HCT116 (cell line): ENCODE measurements at regions not wholly inside any gene's neighbourhood (a gene's known extent, or its start where the extent isn't known, plus 50 kb on each side); places are given as distances from the start of the nearest gene placed in this dataset.

Source experiments
- ATAC-seq: fragments of 200-7000 bp; cut with Tn5 transposase; 2 replicates; pipeline ENCODE4 v1.9.1; 2020; ENCODE audit warnings: mild to moderate bottlenecking, moderate library complexity
- BruUV-seq: library from RNA; stranded (reverse); fragments of 400-500 nt; replicated peaks from 2 replicates; lab custom pipeline; 2021; lab: Mats Ljungman, UMichigan
- CTCF ChIA-PET: fragments of 300-600 bp; sonication (Branson Sonifier 250); formaldehyde crosslinking; loops from one replicate; lab custom pipeline; 2021; ENCODE audit warnings: antibody characterized with exemption; lab: Charles Lee
- POLR2A ChIA-PET: fragments of 300-600, 350-600 bp; sonication (Branson Sonifier 250); formaldehyde crosslinking; loops from one replicate; lab custom pipeline; 2021; ENCODE audit warnings: antibody characterized with exemption; lab: Charles Lee
- RAD21 ChIA-PET, 2 experiments: fragments of 300-600 bp; sonication (Branson Sonifier 250); formaldehyde crosslinking; loops; one replicate each; lab custom pipeline; 2023; ENCODE audit warnings: low total read pairs in 2 of 2; ENCODE audit not compliant: uncharacterized antibody in 2 of 2, unreplicated experiment in 2 of 2, low non-redundant PET in 1 of 2; lab: Charles Lee
- DNase-seq: peaks from one replicate; pipeline ENCODE4 v3.0.0-alpha.2; 2010; ENCODE audit warnings: low read depth, low spot score
- H2AFZ ChIP-seq: fragments of 200-600 bp; shearing (Covaris generic), sonication (generic); 2 replicates; pipeline ENCODE4 v1.6.1; 2017; ENCODE audit warnings: low read depth, mixed run types, mixed read lengths, antibody characterized with exemption, low read length; ENCODE audit not compliant: poor library complexity, severe bottlenecking
- H3K27ac ChIP-seq: 2 replicates; pipeline ENCODE4 v1.5.1; 2012; ENCODE audit warnings: low read depth, low read length
- H3K27me3 ChIP-seq: fragments of 200-600 bp; sonication (generic); 2 replicates; pipeline ENCODE4 v1.6.1; 2016; ENCODE audit warnings: mixed run types, low read length, mixed read lengths; ENCODE audit not compliant: insufficient read depth
- H3K36me3 ChIP-seq, 2 experiments: fragments of 200-500 bp in 1 of 2; fragments of 200-600 bp in 1 of 2; sonication (Bioruptor generic) in 1 of 2; sonication (generic) in 1 of 2; 2 replicates each; pipeline versions ENCODE4 v1.5.1 to v1.6.1; 2014 to 2016; ENCODE audit warnings: low read length in 2 of 2, inconsistent platforms in 1 of 2, mixed read lengths in 1 of 2, mixed run types in 1 of 2; ENCODE audit not compliant: insufficient read depth in 2 of 2, control insufficient read depth in 1 of 2
- H3K4me1 ChIP-seq, 2 experiments: fragments of 200-600 bp in 1 of 2; sonication (generic) in 1 of 2; 2 replicates each; pipeline versions ENCODE4 v1.5.1 to v1.6.1; 2012 to 2017; ENCODE audit warnings: low read length in 2 of 2, inconsistent platforms in 1 of 2, mild to moderate bottlenecking in 1 of 2, mixed read lengths in 1 of 2, mixed run types in 1 of 2, moderate library complexity in 1 of 2; ENCODE audit not compliant: insufficient read depth in 2 of 2, control insufficient read depth in 1 of 2
- H3K4me2 ChIP-seq: fragments of 200-600 bp; sonication (generic); 2 replicates; pipeline ENCODE4 v1.6.1; 2017; ENCODE audit warnings: mixed run types, low read length, mixed read lengths
- H3K4me3 ChIP-seq, 2 experiments: fragments of 200-600 bp in 1 of 2; sonication (generic) in 1 of 2; replicated peaks in 1 of 2; 2 replicates each; pipeline ENCODE4 v1.5.1; 2011 to 2016; ENCODE audit warnings: low read length in 2 of 2, control low read depth in 1 of 2, low read depth in 1 of 2, mild to moderate bottlenecking in 1 of 2, mixed read lengths in 1 of 2, mixed run types in 1 of 2
- H3K79me2 ChIP-seq: fragments of 200-600 bp; sonication (generic); 2 replicates; pipeline ENCODE4 v1.6.1; 2017; ENCODE audit warnings: mild to moderate bottlenecking, mixed run types, low read length, moderate library complexity, mixed read lengths; ENCODE audit not compliant: insufficient read depth
- H3K9ac ChIP-seq: fragments of 200-600 bp; sonication (generic); 2 replicates; pipeline ENCODE4 v1.6.1; 2016; ENCODE audit warnings: low read length, mixed read lengths
- H3K9me2 ChIP-seq: fragments of 200-600 bp; sonication (generic), shearing (Covaris generic); 2 replicates; pipeline ENCODE4 v1.6.1; 2017; ENCODE audit warnings: mixed run types, mild to moderate bottlenecking, moderate library complexity; ENCODE audit not compliant: insufficient read depth
- H3K9me3 ChIP-seq, 2 experiments: fragments of 200-500 bp in 1 of 2; fragments of 200-600 bp in 1 of 2; sonication (Bioruptor generic) in 1 of 2; sonication (generic) in 1 of 2; 2 replicates each; pipeline ENCODE4 v1.6.1; 2014 to 2017; ENCODE audit warnings: low read length in 2 of 2, mixed read lengths in 2 of 2, inconsistent platforms in 1 of 2, low read depth in 1 of 2, mild to moderate bottlenecking in 1 of 2, mixed run types in 1 of 2, moderate library complexity in 1 of 2; ENCODE audit not compliant: control insufficient read depth in 1 of 2, insufficient read depth in 1 of 2
- H4K20me1 ChIP-seq: fragments of 200-600 bp; sonication (generic), shearing (Covaris generic); 2 replicates; pipeline ENCODE4 v1.6.1; 2017; ENCODE audit warnings: mixed run types, mild to moderate bottlenecking, moderate library complexity; ENCODE audit not compliant: insufficient read depth
- CBX3 ChIP-seq: IDR thresholded peaks from 2 replicates; pipeline ENCODE4 v1.6.1; 2012; ENCODE audit warnings: low read depth
- EGR1 ChIP-seq: IDR thresholded peaks from 2 replicates; pipeline ENCODE4 v1.6.1; 2012; ENCODE audit warnings: low read depth
- EZH2 ChIP-seq: fragments of 200-600 bp; sonication (generic); IDR thresholded peaks from 2 replicates; pipeline ENCODE4 v1.6.1; 2017; ENCODE audit warnings: antibody characterized with exemption, mixed run types
- EZH2phosphoT487 ChIP-seq: fragments of 200-600 bp; IDR thresholded peaks from 2 replicates; pipeline ENCODE4 v1.6.1; 2018; ENCODE audit warnings: antibody characterized with exemption, borderline replicate concordance
- FOSL1 ChIP-seq: IDR thresholded peaks from 2 replicates; pipeline ENCODE4 v1.6.1; 2012; ENCODE audit warnings: low read depth
- JUND ChIP-seq: IDR thresholded peaks from 2 replicates; pipeline ENCODE4 v1.6.1; 2012
- MAX ChIP-seq: IDR thresholded peaks from 2 replicates; pipeline ENCODE4 v1.6.1; 2012
- POLR2AphosphoS5 ChIP-seq: IDR thresholded peaks from 2 replicates; pipeline ENCODE4 v1.6.1; 2011; ENCODE audit warnings: mild to moderate bottlenecking, low read depth, low read length, moderate library complexity
- RAD21 ChIP-seq: IDR thresholded peaks from 2 replicates; pipeline ENCODE4 v1.6.1; 2012; ENCODE audit warnings: low read depth, mild to moderate bottlenecking
- REST ChIP-seq: IDR thresholded peaks from 2 replicates; pipeline ENCODE4 v1.6.1; 2012; ENCODE audit warnings: low read depth
- SIN3A ChIP-seq: IDR thresholded peaks from 2 replicates; pipeline ENCODE4 v1.6.1; 2012; ENCODE audit warnings: low read depth
- SRF ChIP-seq: IDR thresholded peaks from 2 replicates; pipeline ENCODE4 v1.6.1; 2012; ENCODE audit warnings: low read depth
- TCF7L2 ChIP-seq: IDR thresholded peaks from 2 replicates; pipeline ENCODE4 v1.7.0; 2011; ENCODE audit warnings: borderline replicate concordance, inconsistent platforms; ENCODE audit not compliant: insufficient read depth, insufficient read length; ENCODE audit errors: extremely low read depth
- YY1 ChIP-seq: IDR thresholded peaks from 2 replicates; pipeline ENCODE4 v1.6.1; 2011; ENCODE audit warnings: low read length, low read depth, moderate library complexity, mild to moderate bottlenecking; ENCODE audit not compliant: insufficient replicate concordance; ENCODE audit errors: extremely low read depth
- ZNF274 ChIP-seq: fragments of 200-500 bp; sonication (Bioruptor generic); IDR thresholded peaks from 2 replicates; pipeline ENCODE4 v1.6.1; 2014; ENCODE audit warnings: mild to moderate bottlenecking, low read depth, low read length, inconsistent platforms
- intact Hi-C: fragments of 100-400 bp; cut with micrococcal nuclease; formaldehyde crosslinking; loops from 2 replicates; pipeline ENCODE4 v1.10.0; 2022

- Histone ChIP-seq H2AFZ (no peak overlapping the region), H3K36me3 (no peaks in the 10 kb centered on the region), H3K4me3 (no peak overlapping the region), H3K9ac (no peak overlapping the region), H4K20me1 (no peaks in the 10 kb centered on the region), H3K27ac (no peak overlapping the region), H3K9me3 (no peaks in the 10 kb centered on the region), H3K4me1 (no peaks in the 10 kb centered on the region), H3K79me2 (no peaks in the 10 kb centered on the region), H3K4me2 (no peak overlapping the region)
- POLR2A ChIA-PET = no interaction called here
- intact Hi-C loops = no loop called here
- TF ChIP-seq CBX3 (no peak), EZH2 (no peak), TCF7L2 (no peak), FOSL1 (no peak), JUND (no peak), EZH2phosphoT487 (no peak), MAX (no peak), ZNF274 (no peak), SIN3A (no peak), RAD21 (no peak), POLR2AphosphoS5 (no peak), SRF (no peak)
- TF ChIP-seq, all 23 proteins: peak for 0
- Histone ChIP-seq H3K27me3 (no peaks in the 10 kb centered on the region; the same call in 1 of the 2 replicates), H3K9me2 (no peaks in the 10 kb centered on the region)
- CTCF ChIA-PET = no interaction called here
- no TSS peak for BruUV-seq
- RAD21 ChIA-PET = no interaction called here
- ATAC-seq (no peak), DNase-seq (no peak)
Observed at GRCh38 chr3:117610156-117610555, 900.6 kb downstream of the TUSC7 start.

GRCh38 chr3:117611211-117611610 lies 901.6 kb downstream of the TUSC7 start:
- no peaks in the 10 kb centered on the region for H3K4me1 ChIP-seq
- RAD21 ChIA-PET = no interaction called here
- ATAC-seq = no peak
- no peak overlapping the region for H3K4me2 ChIP-seq
- H2AFZ ChIP-seq = no peak overlapping the region
- CTCF ChIA-PET = no interaction called here
- H3K9me3 ChIP-seq = no peaks in the 10 kb centered on the region
- H4K20me1 ChIP-seq = no peaks in the 10 kb centered on the region
- DNase-seq = no peak
- no peaks in the 10 kb centered on the region for H3K9me2 ChIP-seq
- no peak overlapping the region for H3K27ac ChIP-seq
- H3K36me3 ChIP-seq = no peaks in the 10 kb centered on the region
- no peaks in the 10 kb centered on the region for H3K79me2 ChIP-seq
- H3K4me3 ChIP-seq = no peak overlapping the region
- no peaks in the 10 kb centered on the region; the same call in 1 of the 2 replicates for H3K27me3 ChIP-seq
- intact Hi-C loops = no loop called here
- no TSS peak for BruUV-seq
- POLR2A ChIA-PET = no interaction called here
- no peak overlapping the region for H3K9ac ChIP-seq
- TF ChIP-seq YY1 (no peak), EGR1 (no peak), FOSL1 (no peak), REST (no peak), SRF (no peak), CBX3 (no peak), EZH2phosphoT487 (no peak), MAX (no peak), SIN3A (no peak), TCF7L2 (no peak)
